ENCODE measurements at regions not wholly inside any gene's neighbourhood (a gene's known extent, or its start where the extent isn't known, plus 50 kb on each side); places are given as distances from the start of the nearest gene placed in this dataset.
"Not testable (repeated sequence)": the region's sequence is repeated elsewhere in the genome, so short reads cannot be mapped to it uniquely, and the experiment has no call there.

- H3K36me3 ChIP-seq (ENCODE audit: low read depth), result no peaks in the 10 kb centered on the region
- no peaks in the 10 kb centered on the region for H3K9me3 ChIP-seq
- intact Hi-C loops (cut with DNase I, micrococcal nuclease), result no loop called here
- H3K4me3 ChIP-seq, result no peak overlapping the region
- DNase-seq, result no peak
- no peak for TF ChIP-seq CTCF (IDR thresholded peaks at IDR 0.05)
- no peak for ATAC-seq
- H3K4me1 ChIP-seq (ENCODE audit: low read depth), result no peaks in the 10 kb centered on the region
These were observed 967.2 kb downstream of the XPNPEP1 start for GRCh38 chr10:108956149-108956548.

GRCh38 chr10:108920029-108920428, 1003.3 kb downstream of the XPNPEP1 start:
- H3K4me3 ChIP-seq; H3K4me1 ChIP-seq (ENCODE audit: low read depth); ATAC-seq; H3K36me3 ChIP-seq (ENCODE audit: low read depth); H3K9me3 ChIP-seq; DNase-seq; intact Hi-C loops (cut with DNase I, micrococcal nuclease): not testable (repeated sequence)

GRCh38 chr10:108913300-108913699, 1010.0 kb downstream of the XPNPEP1 start:
- Histone ChIP-seq H3K36me3 (ENCODE audit: low read depth) (no peaks in the 10 kb centered on the region), H3K4me3 (no peak overlapping the region), H3K4me1 (ENCODE audit: low read depth) (no peaks in the 10 kb centered on the region), H3K9me3 (no peaks in the 10 kb centered on the region)
- no peak for TF ChIP-seq CTCF (IDR thresholded peaks at IDR 0.05)
- ATAC-seq (no peak), DNase-seq (no peak)
- intact Hi-C loops (cut with DNase I, micrococcal nuclease), result no loop called here

- TF ChIP-seq CTCF (IDR thresholded peaks at IDR 0.05), result peak; percentile 17
- DNase-seq, result peak; percentile 49 to 54 (median 50)
These were observed 1011.3 kb downstream of the XPNPEP1 start for GRCh38 chr10:108911814-108912541.

GRCh38 chr10:108908096-108908495, 1015.2 kb downstream of the XPNPEP1 start:
- no peak for TF ChIP-seq CTCF (IDR thresholded peaks at IDR 0.05)
- H3K4me3 ChIP-seq, result no peak overlapping the region
- H3K36me3 ChIP-seq (ENCODE audit: low read depth), result no peaks in the 10 kb centered on the region
- ATAC-seq, result no peak
- H3K4me1 ChIP-seq (ENCODE audit: low read depth), result no peaks in the 10 kb centered on the region
- no peaks in the 10 kb centered on the region for H3K9me3 ChIP-seq
- no peak for DNase-seq
- intact Hi-C loops (cut with DNase I, micrococcal nuclease), result no loop called here

More at GRCh38 chr10:108911814-108912541, 1011.3 kb downstream of the XPNPEP1 start:
- intact Hi-C loops (cut with DNase I, micrococcal nuclease), result no loop called here
- peak; percentile 76 for ATAC-seq
- Histone ChIP-seq H3K36me3 (ENCODE audit: low read depth) (no peaks in the 10 kb centered on the region), H3K4me1 (ENCODE audit: low read depth) (no peaks in the 10 kb centered on the region), H3K9me3 (no peaks in the 10 kb centered on the region), H3K4me3 (no peak overlapping the region)

- H3K36me3 ChIP-seq (ENCODE audit: low read depth), result no peaks in the 10 kb centered on the region
- no peaks in the 10 kb centered on the region for H3K4me1 ChIP-seq (ENCODE audit: low read depth)
- intact Hi-C loops (cut with DNase I, micrococcal nuclease), result no loop called here
- DNase-seq (no peak), ATAC-seq (no peak)
- no peaks in the 10 kb centered on the region for H3K9me3 ChIP-seq
- no peak for TF ChIP-seq CTCF (IDR thresholded peaks at IDR 0.05)
- H3K4me3 ChIP-seq, result no peak overlapping the region
These were observed 1017.5 kb downstream of the XPNPEP1 start for GRCh38 chr10:108905821-108906220.

Measured in mucosa of descending colon (tissue), 3 donors.